Osteocyte (in vitro differentiated cells): ENCODE measurements at regions not wholly inside any gene's neighbourhood (a gene's known extent, or its start where the extent isn't known, plus 50 kb on each side); places are given as distances from the start of the nearest gene placed in this dataset.

Source experiments
- DNase-seq: peaks from one replicate; pipeline ENCODE4 v3.0.0; 2021; ENCODE audit warnings: mixed read lengths; ENCODE audit not compliant: unreplicated experiment; ENCODE audit errors: extremely low spot score
- H3K27ac Mint-ChIP-seq: one replicate; pipeline ENCODE4 v1.8.0; 2021; ENCODE audit warnings: mild to moderate bottlenecking, mixed read lengths; ENCODE audit not compliant: unreplicated experiment
- H3K27me3 Mint-ChIP-seq: one replicate; pipeline ENCODE4 v1.8.0; 2021; ENCODE audit warnings: mixed read lengths; ENCODE audit not compliant: unreplicated experiment
- H3K36me3 Mint-ChIP-seq: one replicate; pipeline ENCODE4 v1.8.0; 2021; ENCODE audit warnings: mixed read lengths; ENCODE audit not compliant: unreplicated experiment
- H3K4me1 Mint-ChIP-seq: one replicate; pipeline ENCODE4 v1.8.0; 2021; ENCODE audit warnings: mixed read lengths; ENCODE audit not compliant: unreplicated experiment
- H3K4me3 Mint-ChIP-seq: one replicate; pipeline ENCODE4 v1.8.0; 2021; ENCODE audit warnings: mild to moderate bottlenecking, moderate library complexity, mixed read lengths; ENCODE audit not compliant: unreplicated experiment
- H3K9me3 Mint-ChIP-seq: one replicate; pipeline ENCODE4 v1.8.0; 2021; ENCODE audit warnings: mixed read lengths; ENCODE audit not compliant: unreplicated experiment
- TF ChIP-seq, protein P1 (sequence below): fragments of 200-600 bp; sonication (generic); IDR thresholded peaks from 2 replicates; pipeline ENCODE4 v1.5.0; 2021; ENCODE audit warnings: antibody characterized with exemption, mild to moderate bottlenecking, moderate library complexity

DNA sequence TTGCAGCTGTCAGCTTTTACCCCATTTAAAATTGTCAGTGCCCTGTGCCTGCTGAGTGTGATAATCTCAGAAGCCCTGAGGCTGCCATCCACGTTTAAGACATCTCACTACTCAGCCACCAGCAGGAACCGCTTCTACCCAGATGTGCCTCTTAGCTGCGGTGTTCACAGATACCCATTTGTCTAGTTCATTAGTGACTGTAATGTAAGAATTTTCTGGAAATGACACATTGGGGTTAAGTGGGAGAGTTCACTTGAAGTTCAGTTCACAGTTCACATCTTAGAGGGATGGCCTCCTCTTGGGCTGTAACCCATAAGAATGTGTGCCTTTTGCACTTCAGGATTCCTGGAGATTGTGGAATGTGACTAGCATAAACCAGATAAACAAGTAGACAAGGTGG, 477.7 kb downstream of the BTBD3 start:
- H3K27ac Mint-ChIP-seq, result no peak overlapping the region
- H3K27me3 Mint-ChIP-seq, result no peaks in the 10 kb centered on the region
- no peaks in the 10 kb centered on the region for H3K9me3 Mint-ChIP-seq
- DNase-seq, result no peak
- no peaks in the 10 kb centered on the region for H3K4me1 Mint-ChIP-seq
- H3K4me3 Mint-ChIP-seq, result no peak overlapping the region
- TF ChIP-seq, protein P1, sequence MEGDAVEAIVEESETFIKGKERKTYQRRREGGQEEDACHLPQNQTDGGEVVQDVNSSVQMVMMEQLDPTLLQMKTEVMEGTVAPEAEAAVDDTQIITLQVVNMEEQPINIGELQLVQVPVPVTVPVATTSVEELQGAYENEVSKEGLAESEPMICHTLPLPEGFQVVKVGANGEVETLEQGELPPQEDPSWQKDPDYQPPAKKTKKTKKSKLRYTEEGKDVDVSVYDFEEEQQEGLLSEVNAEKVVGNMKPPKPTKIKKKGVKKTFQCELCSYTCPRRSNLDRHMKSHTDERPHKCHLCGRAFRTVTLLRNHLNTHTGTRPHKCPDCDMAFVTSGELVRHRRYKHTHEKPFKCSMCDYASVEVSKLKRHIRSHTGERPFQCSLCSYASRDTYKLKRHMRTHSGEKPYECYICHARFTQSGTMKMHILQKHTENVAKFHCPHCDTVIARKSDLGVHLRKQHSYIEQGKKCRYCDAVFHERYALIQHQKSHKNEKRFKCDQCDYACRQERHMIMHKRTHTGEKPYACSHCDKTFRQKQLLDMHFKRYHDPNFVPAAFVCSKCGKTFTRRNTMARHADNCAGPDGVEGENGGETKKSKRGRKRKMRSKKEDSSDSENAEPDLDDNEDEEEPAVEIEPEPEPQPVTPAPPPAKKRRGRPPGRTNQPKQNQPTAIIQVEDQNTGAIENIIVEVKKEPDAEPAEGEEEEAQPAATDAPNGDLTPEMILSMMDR, result no peak
- H3K36me3 Mint-ChIP-seq, result no peaks in the 10 kb centered on the region

DNA sequence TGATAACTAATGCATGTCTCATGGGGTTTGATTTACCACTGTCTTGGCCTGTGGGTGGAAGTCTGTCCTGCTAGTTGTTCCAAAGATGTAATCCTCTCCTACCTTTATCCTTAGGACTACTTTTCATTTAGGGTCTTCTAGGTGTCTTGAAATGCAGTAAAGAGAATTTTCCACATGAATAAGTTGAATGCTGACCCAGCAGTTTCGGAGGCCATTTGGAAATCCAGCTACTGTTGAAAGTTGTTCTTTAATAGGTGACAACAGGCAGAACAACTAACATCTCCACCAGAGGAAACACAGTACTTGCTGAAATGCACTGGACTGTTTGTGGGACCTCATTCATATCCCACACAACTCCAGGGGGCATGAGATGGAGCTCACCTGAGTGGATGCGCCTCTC, 478.1 kb downstream of the BTBD3 start:
- H3K4me1 Mint-ChIP-seq, result no peaks in the 10 kb centered on the region
- no peak overlapping the region for H3K27ac Mint-ChIP-seq
- TF ChIP-seq, protein P1, result no peak
- DNase-seq, result no peak
- H3K36me3 Mint-ChIP-seq, result no peaks in the 10 kb centered on the region
- no peaks in the 10 kb centered on the region for H3K9me3 Mint-ChIP-seq
- H3K4me3 Mint-ChIP-seq, result no peak overlapping the region
- no peaks in the 10 kb centered on the region for H3K27me3 Mint-ChIP-seq

DNA sequence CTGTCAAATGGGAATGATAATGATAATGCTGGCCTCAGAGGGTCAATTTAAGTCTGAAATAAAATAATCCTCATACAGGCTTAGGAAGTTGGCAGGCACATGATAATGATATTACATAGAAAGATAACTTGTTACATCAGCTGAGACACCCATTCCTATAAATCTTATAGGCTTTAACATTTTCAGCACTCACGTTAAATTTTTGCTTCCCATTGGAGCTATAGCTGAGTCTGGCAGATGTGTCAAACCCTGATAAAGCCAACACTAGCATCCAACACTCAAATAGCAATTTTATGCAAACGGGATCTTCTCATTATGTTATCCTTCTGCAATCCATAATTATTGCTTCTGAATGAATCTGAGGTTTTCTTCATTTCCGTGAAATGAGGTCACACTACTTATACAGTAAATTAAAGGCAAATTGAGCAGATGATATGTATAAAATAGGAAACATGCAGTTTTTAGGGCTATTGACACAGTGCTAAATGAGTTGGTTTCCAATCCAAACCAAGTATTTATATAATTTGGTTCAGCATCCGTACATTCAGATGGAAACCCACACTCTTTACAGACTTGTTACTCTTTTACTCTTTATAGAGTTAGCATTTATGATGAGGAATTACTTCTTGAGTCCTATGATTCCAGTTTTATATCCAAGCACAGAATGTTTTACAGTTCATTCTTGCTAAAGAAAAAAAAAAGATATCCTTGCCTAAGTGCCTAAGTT, 481.6 kb downstream of the BTBD3 start:
- Mint-ChIP-seq H3K4me1 (no peaks in the 10 kb centered on the region), H3K9me3 (peaks cover 13% of the 10 kb centered on the region), H3K27ac (no peak overlapping the region), H3K4me3 (no peak overlapping the region), H3K27me3 (no peaks in the 10 kb centered on the region), H3K36me3 (no peaks in the 10 kb centered on the region)
- no peak for DNase-seq
- TF ChIP-seq, protein P1, result no peak

DNA sequence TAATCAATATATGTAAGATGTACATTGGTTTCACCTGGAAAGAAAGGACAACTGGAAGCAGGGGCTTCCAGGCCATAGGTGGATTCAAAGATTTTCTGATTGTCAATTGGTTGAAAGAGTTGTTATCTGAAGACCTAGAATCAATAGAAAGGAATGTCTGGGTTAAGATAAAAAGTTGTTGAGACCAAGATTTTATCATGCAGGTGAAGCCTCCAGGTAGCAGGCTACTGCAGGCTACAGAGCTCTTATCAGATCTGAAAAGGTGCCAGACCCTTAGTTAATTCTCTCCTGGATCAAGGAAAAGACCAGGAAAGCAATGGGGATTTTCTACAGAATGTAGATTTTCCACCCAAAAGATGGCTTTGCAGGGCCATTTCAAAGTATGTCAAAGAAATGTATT, 487.2 kb downstream of the BTBD3 start:
- no peak for DNase-seq
- TF ChIP-seq, protein P1, result no peak
- Mint-ChIP-seq H3K36me3 (no peaks in the 10 kb centered on the region), H3K9me3 (peaks cover 45% of the 10 kb centered on the region), H3K27ac (no peak overlapping the region), H3K4me3 (no peak overlapping the region), H3K27me3 (no peaks in the 10 kb centered on the region), H3K4me1 (no peaks in the 10 kb centered on the region)

DNA sequence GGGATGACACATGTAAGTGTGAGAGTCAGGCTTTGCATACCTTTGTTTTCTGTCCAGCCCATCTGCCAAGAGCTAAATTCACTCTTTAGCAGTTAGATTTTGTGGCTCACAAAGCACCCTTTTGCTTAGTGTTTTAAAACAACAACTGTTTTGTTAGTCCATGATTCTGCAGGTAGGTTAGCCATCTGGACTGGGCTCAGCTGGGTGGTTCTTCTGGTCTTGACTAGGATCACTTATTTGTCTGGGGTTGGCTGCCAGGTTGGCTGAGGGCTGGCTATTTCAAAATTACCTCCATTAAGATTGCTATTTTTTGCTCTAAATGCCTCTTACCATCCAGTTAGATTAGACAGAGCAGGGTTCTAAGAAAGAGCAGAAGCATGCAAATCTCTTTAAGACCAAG, 489.3 kb downstream of the BTBD3 start:
- TF ChIP-seq, protein P1, result no peak
- H3K4me3 Mint-ChIP-seq, result no peak overlapping the region

More for the DNA sequence above, 489.3 kb downstream of the BTBD3 start:
- no peaks in the 10 kb centered on the region for H3K27me3 Mint-ChIP-seq
- no peaks in the 10 kb centered on the region for H3K4me1 Mint-ChIP-seq
- no peaks in the 10 kb centered on the region for H3K36me3 Mint-ChIP-seq
- peaks cover 45% of the 10 kb centered on the region for H3K9me3 Mint-ChIP-seq
- no peak for DNase-seq
- H3K27ac Mint-ChIP-seq, result no peak overlapping the region
